ENCODE measurements at regions not wholly inside any gene's neighbourhood (a gene's known extent, or its start where the extent isn't known, plus 50 kb on each side); places are given as distances from the start of the nearest gene placed in this dataset.

GRCh38 chr14:49092345-49092744 is 493.8 kb downstream of the RPS29 start:
- TF ChIP-seq CTCF (IDR thresholded peaks at IDR 0.05) (no peak), ZFX (IDR thresholded peaks at IDR 0.05; ENCODE audit: borderline replicate concordance) (no peak)

Data from 22Rv1 (cell line).